GM19468 (cell line): ENCODE measurements at regions not wholly inside any gene's neighbourhood (a gene's known extent, or its start where the extent isn't known, plus 50 kb on each side); places are given as distances from the start of the nearest gene placed in this dataset.

Experiments used
- ATAC-seq: cut with Tn5 transposase; IDR thresholded peaks from one replicate; pipeline ENCODE4 v1.9.1; 2021; ENCODE audit warnings: mild to moderate bottlenecking, moderate library complexity, moderate number of reproducible peaks; ENCODE audit not compliant: unreplicated experiment; ENCODE audit errors: extremely low read depth

DNA sequence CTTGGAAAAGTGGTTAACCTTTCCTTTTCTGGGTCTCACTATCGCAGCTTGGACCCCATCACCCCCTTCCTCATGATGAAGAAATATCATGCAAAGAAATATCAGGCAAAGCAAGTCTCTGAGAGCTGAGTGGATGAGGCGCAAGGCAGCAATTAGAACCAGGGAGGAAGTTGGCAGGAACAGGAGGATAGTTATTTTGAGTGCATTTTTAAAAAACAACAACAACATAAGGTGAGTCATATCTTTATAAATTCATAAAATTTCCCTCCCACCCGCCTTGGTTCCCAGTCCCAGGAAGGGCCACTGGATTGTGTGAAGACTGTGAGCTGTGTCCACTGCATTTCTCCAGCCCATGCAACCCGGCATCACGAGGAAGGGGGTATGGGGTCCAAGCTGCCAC is 316.9 kb upstream of the TLE3 start:
- ATAC-seq = no peak

GRCh38 chr15:70412794-70413193 is 315.1 kb upstream of the TLE3 start:
- no peak for ATAC-seq

GRCh38 chr15:70411143-70411863 is 313.6 kb upstream of the TLE3 start:
- no peak for ATAC-seq

- no peak for ATAC-seq
Observed at GRCh38 chr15:70410371-70410985, 312.8 kb upstream of the TLE3 start.

DNA sequence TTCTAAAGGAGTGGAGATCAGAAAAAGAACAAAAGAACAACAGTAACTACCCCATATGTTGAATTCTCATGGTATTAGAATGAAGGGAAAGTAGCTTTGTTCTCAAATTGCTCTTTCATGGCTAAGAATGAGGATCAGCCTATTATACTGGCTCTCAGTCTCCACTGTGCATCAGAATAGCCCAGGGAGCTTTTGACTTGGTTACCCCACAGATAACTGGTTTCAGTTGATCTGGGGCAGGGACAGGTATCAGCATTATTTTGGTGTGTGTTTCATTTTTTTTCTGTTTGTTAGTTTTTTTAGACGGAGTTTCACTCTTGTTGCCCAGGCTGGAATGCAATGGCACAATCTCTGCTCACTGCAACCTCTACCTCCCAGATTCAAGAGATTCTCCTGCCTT is 311.7 kb upstream of the TLE3 start:
- ATAC-seq = no peak

GRCh38 chr15:70407955-70408354 is 310.2 kb upstream of the TLE3 start:
- ATAC-seq = no peak

- ATAC-seq = no peak
Observed at GRCh38 chr15:70407336-70407670, 309.6 kb upstream of the TLE3 start.

DNA sequence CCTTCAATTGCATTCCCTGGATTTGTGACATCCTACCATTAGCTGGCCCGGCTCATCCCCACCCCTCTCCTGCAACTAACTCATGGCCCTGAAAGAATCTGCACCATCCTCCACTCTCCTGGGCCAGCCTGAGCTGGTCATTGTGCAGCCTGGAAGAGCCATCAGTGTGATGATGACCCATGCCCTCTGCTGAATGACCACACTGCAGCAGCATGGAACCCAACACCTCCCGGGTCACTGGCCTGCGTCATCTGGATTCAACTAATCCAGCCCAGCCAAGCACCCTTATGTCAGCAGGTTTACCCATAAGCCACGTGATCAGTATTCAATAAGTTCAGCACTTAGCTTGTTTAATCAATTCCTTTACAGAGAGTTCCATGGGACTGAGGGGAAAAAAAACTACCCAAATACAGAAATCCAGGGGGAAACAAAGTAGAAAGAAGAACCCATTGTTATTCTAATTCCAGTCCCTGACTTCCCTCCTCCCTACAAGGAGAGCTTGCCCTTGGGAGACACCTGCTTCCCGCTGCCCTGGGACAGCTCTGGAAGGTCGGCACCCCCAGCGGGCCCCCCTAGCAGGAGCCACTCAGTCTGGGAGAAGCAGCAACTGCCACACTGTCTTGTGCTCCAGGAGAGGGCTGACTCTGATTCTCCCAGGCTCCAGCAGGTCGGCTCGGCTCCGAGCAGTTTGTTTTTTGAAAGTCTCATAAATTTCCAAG is 309.1 kb upstream of the TLE3 start:
- no peak for ATAC-seq

GRCh38 chr15:70401709-70402108 is 304.0 kb upstream of the TLE3 start:
- ATAC-seq = no peak

DNA sequence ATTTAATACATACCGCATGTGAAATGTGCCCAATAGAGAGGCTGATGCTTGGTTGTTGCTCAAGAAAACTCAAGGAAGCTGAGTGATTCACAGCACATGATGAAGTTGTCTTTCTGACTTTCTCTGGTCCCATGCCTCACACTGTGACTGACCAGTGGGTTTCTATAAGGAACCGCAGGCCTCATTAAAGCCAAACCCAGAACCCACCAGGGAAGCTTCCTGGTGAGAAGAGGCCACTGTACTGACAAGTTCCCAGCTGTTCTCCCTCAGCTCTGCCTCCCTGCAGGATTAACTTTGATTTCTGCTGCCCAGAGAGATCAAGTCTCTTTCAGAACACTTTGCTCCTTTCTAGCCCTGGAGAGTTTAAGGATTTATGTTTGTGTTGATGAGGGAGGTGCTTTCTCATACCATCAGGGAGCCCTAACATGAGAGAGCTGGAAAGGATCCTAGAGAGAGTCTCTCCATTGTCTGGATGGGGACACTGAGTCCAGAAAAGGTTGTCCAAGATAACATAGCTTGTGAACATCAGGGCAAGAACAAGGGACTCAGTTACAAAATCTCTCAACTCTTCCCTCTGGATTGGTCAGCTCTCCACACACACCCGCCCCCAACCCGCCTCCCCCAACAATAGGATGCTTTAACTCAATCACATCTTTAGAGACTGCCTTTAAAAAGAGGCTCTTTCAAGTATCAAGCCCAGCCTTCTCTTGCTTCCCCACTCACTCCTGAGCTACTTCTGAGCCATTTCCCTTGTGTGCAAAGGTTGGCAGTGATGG is 303.2 kb upstream of the TLE3 start:
- ATAC-seq = no peak

GRCh38 chr15:70399204-70399603 is 301.5 kb upstream of the TLE3 start:
- ATAC-seq = no peak

GRCh38 chr15:70398694-70399093 is 301.0 kb upstream of the TLE3 start:
- ATAC-seq = no peak

- ATAC-seq = no peak
Observed at GRCh38 chr15:70396807-70397206, 299.1 kb upstream of the TLE3 start.

- ATAC-seq = no peak
Observed at GRCh38 chr15:70395164-70395563, 297.4 kb upstream of the TLE3 start.

- ATAC-seq = no peak
Observed at GRCh38 chr15:70390723-70391122, 293.0 kb upstream of the TLE3 start.

- no peak for ATAC-seq
Observed at GRCh38 chr15:70387993-70388392, 290.3 kb upstream of the TLE3 start.

DNA sequence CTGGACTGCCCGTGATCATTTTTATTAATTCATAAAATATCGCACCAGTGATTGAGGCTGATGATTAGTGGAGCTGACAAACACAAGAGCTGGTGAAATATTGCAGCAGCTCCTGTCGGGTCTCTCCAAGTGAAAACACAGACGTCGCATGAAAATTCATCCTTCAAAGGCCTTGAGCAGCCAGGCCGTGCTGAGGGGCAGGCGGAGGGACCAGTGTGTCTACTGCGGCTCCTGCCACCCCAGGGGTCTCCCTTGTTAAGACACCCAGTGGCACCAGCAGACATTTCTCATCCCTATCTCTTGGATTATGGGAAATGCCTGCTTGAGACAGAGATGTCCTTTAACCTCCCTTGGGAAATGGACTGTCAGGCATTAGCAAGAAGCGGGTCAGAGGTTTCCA is 289.4 kb upstream of the TLE3 start:
- no peak for ATAC-seq

DNA sequence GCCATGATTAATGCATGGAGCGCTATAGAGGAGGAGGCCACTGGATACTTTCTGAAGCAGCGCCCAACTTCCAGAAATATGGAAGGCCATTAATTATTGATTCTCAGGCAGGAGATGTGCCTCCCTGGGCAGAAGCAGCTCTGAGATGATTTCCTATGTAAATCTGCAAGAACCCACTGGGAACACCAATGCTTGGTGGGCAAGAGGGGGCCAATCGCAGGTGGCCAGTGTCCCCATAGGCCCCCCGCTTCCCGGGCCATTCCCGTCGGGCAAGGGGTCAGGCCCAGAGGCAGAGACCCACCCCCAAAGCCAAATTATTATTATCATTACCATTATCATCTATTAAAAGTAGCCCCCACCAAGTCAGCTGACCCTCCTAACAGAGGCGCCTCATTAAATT is 288.0 kb upstream of the TLE3 start:
- ATAC-seq = no peak

GRCh38 chr15:70385052-70385451 is 287.3 kb upstream of the TLE3 start:
- no peak for ATAC-seq

DNA sequence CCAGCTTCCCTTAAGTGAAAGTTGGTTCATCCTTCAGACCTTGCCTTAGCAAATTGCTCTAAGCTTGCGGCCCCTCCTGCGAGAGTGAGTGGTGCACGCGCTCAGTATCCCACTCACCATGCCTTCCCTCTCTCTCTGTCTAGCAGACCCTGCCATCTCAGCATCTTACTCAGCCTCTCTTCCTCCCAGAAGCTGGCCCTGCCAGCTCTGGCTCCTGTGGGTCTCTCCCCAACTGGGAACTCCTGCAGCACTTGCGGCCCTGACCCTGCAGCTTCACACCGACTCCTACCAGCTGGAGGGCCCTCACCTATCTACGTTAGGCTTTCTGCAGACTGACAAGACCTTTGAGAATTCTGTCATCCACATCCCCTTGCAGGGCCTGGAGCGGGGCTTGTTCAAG is 286.1 kb upstream of the TLE3 start:
- ATAC-seq = no peak
